HG03354 (cell line): ENCODE measurements at regions not wholly inside any gene's neighbourhood (a gene's known extent, or its start where the extent isn't known, plus 50 kb on each side); places are given as distances from the start of the nearest gene placed in this dataset.
"Not testable (repeated sequence)": the region's sequence is repeated elsewhere in the genome, so short reads cannot be mapped to it uniquely, and the experiment has no call there.

Source experiments
- ATAC-seq: cut with Tn5 transposase; IDR thresholded peaks from one replicate; pipeline ENCODE4 v1.9.1; 2021; ENCODE audit warnings: mild to moderate bottlenecking; ENCODE audit not compliant: unreplicated experiment, poor library complexity, severe bottlenecking

- no peak for ATAC-seq
Measured at GRCh38 chrX:109873983-109874382, 128.9 kb upstream of the TMEM164 start.

- no peak for ATAC-seq
Measured at GRCh38 chrX:109874548-109874947, 128.4 kb upstream of the TMEM164 start.

GRCh38 chrX:109875831-109876230, 127.1 kb upstream of the TMEM164 start:
- no peak for ATAC-seq

- ATAC-seq, result no peak
Measured at GRCh38 chrX:109878236-109878635, 124.7 kb upstream of the TMEM164 start.

GRCh38 chrX:109879991-109880390, 122.9 kb upstream of the TMEM164 start:
- no peak for ATAC-seq

GRCh38 chrX:109880629-109881028, 122.3 kb upstream of the TMEM164 start:
- ATAC-seq, result peak; percentile 96

- peak; percentile 49 for ATAC-seq
Measured at GRCh38 chrX:109886122-109886761, 116.7 kb upstream of the TMEM164 start.

GRCh38 chrX:109889289-109890006, 113.5 kb upstream of the TMEM164 start:
- no peak for ATAC-seq

- ATAC-seq, result no peak
Measured at GRCh38 chrX:109890300-109890699, 112.6 kb upstream of the TMEM164 start.

GRCh38 chrX:109890910-109891502, 111.9 kb upstream of the TMEM164 start:
- peak; percentile 74 for ATAC-seq

- ATAC-seq, result not testable (repeated sequence)
Measured at GRCh38 chrX:109896024-109896423, 106.9 kb upstream of the TMEM164 start.

GRCh38 chrX:109902665-109903064, 100.2 kb upstream of the TMEM164 start:
- no peak for ATAC-seq

- ATAC-seq, result no peak
Measured at GRCh38 chrX:109911046-109911445, 91.9 kb upstream of the TMEM164 start.

- not testable (repeated sequence) for ATAC-seq
Measured at GRCh38 chrX:109912993-109913392, 89.9 kb upstream of the TMEM164 start.

- ATAC-seq, result no peak
Measured at GRCh38 chrX:109914114-109914849, 88.6 kb upstream of the TMEM164 start.

GRCh38 chrX:109918753-109919152, 84.2 kb upstream of the TMEM164 start:
- no peak for ATAC-seq

GRCh38 chrX:109920325-109920724, 82.6 kb upstream of the TMEM164 start:
- no peak for ATAC-seq

- no peak for ATAC-seq
Measured at GRCh38 chrX:109920868-109921267, 82.0 kb upstream of the TMEM164 start.

- ATAC-seq, result no peak
Measured at GRCh38 chrX:109922190-109922589, 80.7 kb upstream of the TMEM164 start.

- not testable (repeated sequence) for ATAC-seq
Measured at GRCh38 chrX:109925003-109925402, 77.9 kb upstream of the TMEM164 start.
